Activated CD4-positive, alpha-beta T cell treated with anti-CD3 and anti-CD28 coated beads for 4 hours (primary cell): ENCODE measurements at regions not wholly inside any gene's neighbourhood (a gene's known extent, or its start where the extent isn't known, plus 50 kb on each side); places are given as distances from the start of the nearest gene placed in this dataset.
"Not testable (repeated sequence)": the region's sequence is repeated elsewhere in the genome, so short reads cannot be mapped to it uniquely, and the experiment has no call there.

Experiments used
- DNase-seq, 2 donors: peaks; one replicate each; pipeline ENCODE4 v3.0.0-alpha.2; 2020

- no peak for DNase-seq
Observed at GRCh38 chr5:88666761-88667495, 216.1 kb downstream of the MEF2C start.

- DNase-seq: no peak
Observed at GRCh38 chr5:88665750-88666215, 217.2 kb downstream of the MEF2C start.

GRCh38 chr5:88664645-88665044, 218.3 kb downstream of the MEF2C start:
- no peak for DNase-seq

GRCh38 chr5:88663793-88664216, 219.2 kb downstream of the MEF2C start:
- no peak for DNase-seq

- DNase-seq: no peak
Observed at GRCh38 chr5:88662846-88663245, 220.1 kb downstream of the MEF2C start.

- no peak for DNase-seq
Observed at GRCh38 chr5:88661806-88662207, 221.2 kb downstream of the MEF2C start.

GRCh38 chr5:88660947-88661805, 221.8 kb downstream of the MEF2C start:
- DNase-seq: no peak

GRCh38 chr5:88660264-88660946, 222.6 kb downstream of the MEF2C start:
- DNase-seq: no peak

GRCh38 chr5:88659529-88660263, 223.3 kb downstream of the MEF2C start:
- no peak for DNase-seq

GRCh38 chr5:88658886-88659285, 224.1 kb downstream of the MEF2C start:
- DNase-seq: no peak

GRCh38 chr5:88657906-88658775, 224.8 kb downstream of the MEF2C start:
- DNase-seq: no peak

- DNase-seq: no peak
Observed at GRCh38 chr5:88657136-88657535, 225.8 kb downstream of the MEF2C start.

GRCh38 chr5:88656221-88656950, 226.6 kb downstream of the MEF2C start:
- DNase-seq: no peak

- DNase-seq: no peak
Observed at GRCh38 chr5:88653471-88653870, 229.5 kb downstream of the MEF2C start.

GRCh38 chr5:88647901-88648300, 235.1 kb downstream of the MEF2C start:
- no peak for DNase-seq

- no peak for DNase-seq
Observed at GRCh38 chr5:88646866-88647265, 236.1 kb downstream of the MEF2C start.

- no peak for DNase-seq
Observed at GRCh38 chr5:88644676-88645075, 238.3 kb downstream of the MEF2C start.

GRCh38 chr5:88643315-88643714, 239.7 kb downstream of the MEF2C start:
- no peak for DNase-seq

GRCh38 chr5:88634014-88634413, 249.0 kb downstream of the MEF2C start:
- DNase-seq: no peak

GRCh38 chr5:88622890-88623289, 260.1 kb downstream of the MEF2C start:
- DNase-seq: not testable (repeated sequence)

GRCh38 chr5:88615767-88616166, 267.2 kb downstream of the MEF2C start:
- not testable (repeated sequence) for DNase-seq
